ENCODE measurements at regions not wholly inside any gene's neighbourhood (a gene's known extent, or its start where the extent isn't known, plus 50 kb on each side); places are given as distances from the start of the nearest gene placed in this dataset.

DNA sequence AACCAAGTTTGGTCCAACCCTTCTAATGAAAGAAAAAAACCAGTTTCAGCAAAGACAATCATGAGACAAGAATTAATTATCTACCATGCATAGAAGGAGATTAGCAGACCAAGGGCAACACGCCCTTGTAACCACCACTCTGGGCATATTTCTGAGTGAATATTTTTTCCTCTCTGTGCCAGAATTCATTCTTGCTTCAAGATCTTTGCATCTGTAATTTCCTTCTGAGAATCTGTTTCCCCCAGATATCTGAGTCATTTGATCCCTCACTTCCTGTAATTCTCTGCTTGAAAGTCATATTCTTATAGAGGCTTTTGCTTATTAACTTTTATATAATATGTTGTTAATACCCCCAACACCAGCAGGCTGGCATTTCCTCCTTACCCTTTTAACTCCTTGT is 243.7 kb downstream of the SLC16A7 start:
- no peaks in the 10 kb centered on the region for H3K4me1 Mint-ChIP-seq
- no peak for ATAC-seq

DNA sequence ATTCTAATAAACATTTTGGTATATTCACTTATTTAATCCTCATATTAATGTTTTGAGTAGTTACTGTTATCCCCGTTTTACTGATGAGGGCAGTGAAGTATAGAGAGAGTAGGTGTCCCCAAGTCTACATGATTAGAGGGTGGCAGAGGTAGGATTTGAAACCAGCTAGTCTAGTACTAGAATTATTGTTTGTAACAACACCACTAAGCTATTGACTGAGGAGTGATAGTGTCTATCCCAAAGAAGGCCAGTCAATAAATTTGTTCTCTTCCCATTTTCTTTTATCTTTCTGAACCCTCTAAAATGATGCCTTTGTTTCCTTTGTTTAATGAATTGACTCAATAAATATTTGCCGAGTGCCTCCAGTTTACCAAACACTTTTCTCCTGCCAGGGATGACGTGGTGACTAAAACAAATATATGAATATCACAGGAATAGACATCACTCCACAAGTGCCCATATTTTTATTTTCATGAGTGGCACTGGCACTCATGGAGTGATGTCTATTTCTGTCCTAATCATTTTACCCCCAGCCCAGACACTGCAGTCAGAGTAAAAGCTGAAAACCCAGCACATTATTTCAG is 247.5 kb downstream of the SLC16A7 start:
- H3K36me3 Mint-ChIP-seq (ENCODE audit: low read depth): peaks cover 2% of the 10 kb centered on the region

More for the DNA sequence above, 243.7 kb downstream of the SLC16A7 start:
- no peaks in the 10 kb centered on the region for H3K36me3 Mint-ChIP-seq (ENCODE audit: low read depth)
- H3K4me3 Mint-ChIP-seq: no peak overlapping the region
- peaks cover 36% of the 10 kb centered on the region for H3K27me3 Mint-ChIP-seq
- DNase-seq: no peak
- H3K27ac Mint-ChIP-seq: no peak overlapping the region
- H3K9me3 ChIP-seq (ENCODE audit: control insufficient read depth, low read length, poor library complexity, severe bottlenecking): no peaks in the 10 kb centered on the region

DNA sequence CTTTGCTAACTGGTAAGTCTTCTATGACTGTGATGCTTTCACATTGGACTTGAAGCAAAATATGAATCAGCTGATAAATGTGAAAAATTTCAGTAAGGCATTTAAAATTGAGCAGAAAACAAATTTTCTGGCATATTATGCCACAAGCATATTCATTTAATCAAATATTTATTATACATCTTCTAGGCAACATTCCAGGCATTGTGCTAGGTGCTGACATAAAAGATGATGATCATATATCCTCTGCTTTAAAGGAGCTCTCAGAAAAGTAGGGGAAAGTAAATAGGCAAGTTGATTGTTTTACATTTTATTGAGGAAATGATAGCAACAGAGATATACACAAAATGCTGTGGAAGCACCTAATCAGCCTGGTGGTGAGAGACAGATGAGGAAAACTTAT is 248.9 kb downstream of the SLC16A7 start:
- Mint-ChIP-seq H3K27me3 (peaks cover 42% of the 10 kb centered on the region), H3K4me1 (no peaks in the 10 kb centered on the region), H3K4me3 (no peak overlapping the region), H3K36me3 (ENCODE audit: low read depth) (peaks cover 2% of the 10 kb centered on the region), H3K27ac (no peak overlapping the region)
- H3K9me3 ChIP-seq (ENCODE audit: control insufficient read depth, low read length, poor library complexity, severe bottlenecking): no peaks in the 10 kb centered on the region
- DNase-seq (no peak), ATAC-seq (no peak)

More for the DNA sequence above, 247.5 kb downstream of the SLC16A7 start:
- no peak overlapping the region for H3K4me3 Mint-ChIP-seq
- H3K4me1 Mint-ChIP-seq: no peaks in the 10 kb centered on the region
- H3K27me3 Mint-ChIP-seq: peaks cover 50% of the 10 kb centered on the region
- ATAC-seq (no peak), DNase-seq (no peak)
- no peaks in the 10 kb centered on the region for H3K9me3 ChIP-seq (ENCODE audit: control insufficient read depth, low read length, poor library complexity, severe bottlenecking)
- no peak overlapping the region for H3K27ac Mint-ChIP-seq

DNA sequence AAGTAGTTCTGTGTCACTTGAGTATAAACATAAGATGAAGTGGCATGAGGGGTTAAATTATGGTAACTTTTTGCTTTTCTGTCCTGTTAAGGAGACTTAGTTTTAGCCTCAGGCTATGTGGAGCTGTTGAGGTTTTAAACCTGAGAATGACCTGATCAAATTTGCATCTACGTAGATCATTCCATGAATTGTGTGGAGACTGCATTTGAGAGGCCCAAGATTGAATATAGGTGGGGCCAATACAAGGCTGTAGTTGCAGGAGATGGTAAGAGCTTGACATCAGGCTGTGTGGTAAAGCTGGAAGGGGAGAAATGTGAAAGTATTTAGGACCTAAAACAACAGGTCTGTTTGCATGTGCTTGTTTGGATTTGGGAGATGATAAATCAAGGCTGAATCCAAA is 249.5 kb downstream of the SLC16A7 start:
- no peak overlapping the region for H3K27ac Mint-ChIP-seq
- ATAC-seq: no peak
- peaks cover 38% of the 10 kb centered on the region for H3K27me3 Mint-ChIP-seq
- H3K4me1 Mint-ChIP-seq: no peaks in the 10 kb centered on the region
- H3K4me3 Mint-ChIP-seq: no peak overlapping the region
- no peaks in the 10 kb centered on the region for H3K9me3 ChIP-seq (ENCODE audit: control insufficient read depth, low read length, poor library complexity, severe bottlenecking)
- peaks cover 2% of the 10 kb centered on the region for H3K36me3 Mint-ChIP-seq (ENCODE audit: low read depth)
- DNase-seq: no peak

DNA sequence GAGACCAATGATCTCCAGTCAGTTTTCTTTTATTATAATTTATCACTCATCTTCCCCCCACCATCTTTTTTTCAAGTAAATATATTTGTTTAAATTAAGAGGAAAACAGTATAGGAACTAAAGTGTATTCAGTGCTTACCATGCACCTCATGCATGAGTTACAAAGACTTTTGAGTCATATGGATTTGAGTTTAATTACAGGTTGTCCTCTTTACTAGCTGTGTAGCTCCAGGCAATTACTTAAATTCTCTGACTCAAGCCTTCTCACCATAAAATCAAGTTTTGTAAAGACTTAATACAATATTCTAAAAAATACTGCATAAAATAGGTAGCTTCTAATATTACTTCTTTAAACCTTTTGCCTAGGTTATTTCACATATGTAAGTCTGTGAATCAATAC is 251.3 kb downstream of the SLC16A7 start:
- Mint-ChIP-seq H3K27me3 (peaks cover 27% of the 10 kb centered on the region), H3K36me3 (ENCODE audit: low read depth) (peaks cover 2% of the 10 kb centered on the region), H3K4me3 (no peak overlapping the region), H3K4me1 (no peaks in the 10 kb centered on the region), H3K27ac (no peak overlapping the region)
- DNase-seq (no peak), ATAC-seq (no peak)
- H3K9me3 ChIP-seq (ENCODE audit: control insufficient read depth, low read length, poor library complexity, severe bottlenecking): no peaks in the 10 kb centered on the region

DNA sequence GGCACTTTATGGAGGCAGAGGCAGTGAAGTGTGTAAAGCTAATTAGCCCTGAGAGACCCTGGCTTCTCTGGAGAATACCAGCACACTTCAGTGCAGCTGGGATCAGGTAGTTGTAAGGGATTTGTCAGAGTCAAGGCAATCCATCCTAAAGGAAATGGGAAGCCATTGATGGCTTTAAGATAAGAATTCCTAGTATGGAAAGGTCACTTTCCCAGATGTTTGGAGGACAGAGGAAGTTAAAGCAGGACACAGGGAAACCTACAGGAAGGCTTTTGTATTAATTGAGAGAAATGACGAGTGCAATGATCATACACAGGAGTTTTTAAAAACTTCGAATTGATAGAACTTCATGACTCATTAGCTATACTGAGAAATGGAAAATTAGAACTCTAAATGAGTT is 254.4 kb downstream of the SLC16A7 start:
- Mint-ChIP-seq H3K4me3 (no peak overlapping the region), H3K36me3 (ENCODE audit: low read depth) (no peaks in the 10 kb centered on the region), H3K27ac (no peak overlapping the region), H3K27me3 (peaks cover 8% of the 10 kb centered on the region), H3K4me1 (no peaks in the 10 kb centered on the region)
- DNase-seq: no peak
- ATAC-seq: no peak
- no peaks in the 10 kb centered on the region for H3K9me3 ChIP-seq (ENCODE audit: control insufficient read depth, low read length, poor library complexity, severe bottlenecking)

DNA sequence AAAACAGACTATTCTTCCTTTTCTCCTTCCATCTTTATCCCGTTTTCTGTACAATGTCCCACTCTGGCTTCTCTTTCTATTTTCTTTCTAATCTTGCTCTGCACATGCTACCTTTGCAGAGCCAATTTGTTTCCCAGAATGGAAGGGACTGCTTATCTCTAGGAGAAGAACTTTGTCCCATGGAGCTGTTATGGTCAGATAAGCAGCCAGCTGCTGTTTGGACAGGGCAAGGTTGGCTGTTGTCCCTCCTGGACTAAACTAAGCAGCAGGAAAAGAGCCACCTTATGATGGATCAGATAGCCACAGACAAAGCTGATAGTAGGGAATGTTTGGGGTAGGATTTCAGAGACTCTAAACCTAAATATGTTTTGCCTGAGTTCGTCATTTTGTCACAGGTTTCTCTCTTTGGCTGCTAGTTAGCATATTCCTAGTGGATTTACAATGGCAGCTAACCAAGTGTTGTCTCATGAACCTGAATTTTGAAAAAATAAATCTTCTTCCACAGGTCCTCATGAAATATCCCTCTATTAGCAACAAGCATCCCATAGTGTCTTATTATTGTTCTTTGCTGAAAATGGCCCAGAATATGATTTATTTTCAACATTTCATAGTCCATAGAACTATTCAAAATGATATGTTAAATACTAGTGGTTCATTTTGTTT is 262.8 kb downstream of the SLC16A7 start:
- Mint-ChIP-seq H3K27me3 (peaks cover 4% of the 10 kb centered on the region), H3K27ac (no peak overlapping the region), H3K36me3 (ENCODE audit: low read depth) (no peaks in the 10 kb centered on the region), H3K4me3 (no peak overlapping the region), H3K4me1 (no peaks in the 10 kb centered on the region)
- DNase-seq (no peak), ATAC-seq (no peak)
- no peaks in the 10 kb centered on the region for H3K9me3 ChIP-seq (ENCODE audit: control insufficient read depth, low read length, poor library complexity, severe bottlenecking)

DNA sequence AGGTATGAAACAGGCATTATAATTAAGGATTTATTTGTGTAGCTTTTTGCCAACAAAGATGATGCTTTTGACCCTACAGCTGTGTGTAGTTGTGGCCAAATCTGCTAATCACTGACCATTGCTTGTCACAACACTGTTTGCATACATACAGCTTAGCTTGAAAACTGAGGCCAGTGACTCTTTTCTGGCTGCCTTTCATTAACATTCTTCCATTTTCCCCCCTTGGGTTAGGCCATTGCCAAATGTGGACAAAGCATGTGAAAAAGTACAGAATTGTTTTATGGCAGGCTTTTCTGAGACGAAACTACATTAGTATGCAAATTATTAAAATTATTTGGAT is 263.3 kb downstream of the SLC16A7 start:
- DNase-seq (no peak), ATAC-seq (no peak)
- H3K27ac Mint-ChIP-seq: no peak overlapping the region
- H3K36me3 Mint-ChIP-seq (ENCODE audit: low read depth): no peaks in the 10 kb centered on the region
- no peaks in the 10 kb centered on the region for H3K4me1 Mint-ChIP-seq
- H3K4me3 Mint-ChIP-seq: no peak overlapping the region
- peaks cover 4% of the 10 kb centered on the region for H3K27me3 Mint-ChIP-seq
- no peaks in the 10 kb centered on the region for H3K9me3 ChIP-seq (ENCODE audit: control insufficient read depth, low read length, poor library complexity, severe bottlenecking)

DNA sequence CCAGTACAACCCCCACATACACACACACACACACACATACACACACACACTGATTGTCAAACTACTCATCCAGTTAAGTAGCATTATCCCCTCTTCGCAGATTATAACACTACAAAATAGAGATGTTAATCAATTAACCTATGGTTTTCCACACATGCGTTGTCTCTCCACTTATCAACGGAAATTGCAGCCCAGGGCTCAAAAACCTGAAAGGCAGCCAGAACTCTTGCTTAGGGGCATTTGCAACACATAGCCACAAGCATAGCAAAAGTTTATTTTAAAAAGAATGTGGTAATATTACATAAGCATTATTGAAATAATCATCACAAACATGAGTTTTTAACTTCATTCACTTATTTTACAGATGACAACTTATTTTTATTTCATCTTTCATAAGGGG is 265.8 kb downstream of the SLC16A7 start:
- DNase-seq: no peak
- Mint-ChIP-seq H3K27me3 (peaks cover 6% of the 10 kb centered on the region), H3K4me3 (no peak overlapping the region), H3K36me3 (ENCODE audit: low read depth) (no peaks in the 10 kb centered on the region), H3K27ac (no peak overlapping the region), H3K4me1 (no peaks in the 10 kb centered on the region)
- H3K9me3 ChIP-seq (ENCODE audit: control insufficient read depth, low read length, poor library complexity, severe bottlenecking): no peaks in the 10 kb centered on the region
- ATAC-seq: no peak

DNA sequence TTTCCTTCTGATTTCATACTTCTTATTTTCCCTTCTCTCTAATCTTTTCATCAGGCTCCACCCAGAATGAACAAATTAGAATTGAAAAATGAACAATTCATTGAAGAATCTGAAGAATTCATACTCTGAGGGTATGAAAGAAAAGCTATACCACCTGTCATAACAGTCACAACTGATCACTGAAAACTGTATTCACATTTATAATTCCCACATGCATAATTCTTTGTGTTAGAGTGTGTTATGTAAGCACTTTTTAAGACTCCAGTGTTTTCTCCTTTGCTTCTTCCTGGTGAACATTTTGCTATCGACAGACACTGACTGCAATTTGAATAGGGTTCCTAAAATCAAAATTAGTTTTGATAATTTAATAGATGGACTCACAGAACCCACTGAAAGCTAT is 271.2 kb downstream of the SLC16A7 start:
- H3K27me3 Mint-ChIP-seq: peaks cover 6% of the 10 kb centered on the region
- DNase-seq (no peak), ATAC-seq (no peak)
- H3K36me3 Mint-ChIP-seq (ENCODE audit: low read depth): no peaks in the 10 kb centered on the region
- no peaks in the 10 kb centered on the region for H3K4me1 Mint-ChIP-seq
- no peaks in the 10 kb centered on the region for H3K9me3 ChIP-seq (ENCODE audit: control insufficient read depth, low read length, poor library complexity, severe bottlenecking)
- no peak overlapping the region for H3K4me3 Mint-ChIP-seq
- H3K27ac Mint-ChIP-seq: no peak overlapping the region

DNA sequence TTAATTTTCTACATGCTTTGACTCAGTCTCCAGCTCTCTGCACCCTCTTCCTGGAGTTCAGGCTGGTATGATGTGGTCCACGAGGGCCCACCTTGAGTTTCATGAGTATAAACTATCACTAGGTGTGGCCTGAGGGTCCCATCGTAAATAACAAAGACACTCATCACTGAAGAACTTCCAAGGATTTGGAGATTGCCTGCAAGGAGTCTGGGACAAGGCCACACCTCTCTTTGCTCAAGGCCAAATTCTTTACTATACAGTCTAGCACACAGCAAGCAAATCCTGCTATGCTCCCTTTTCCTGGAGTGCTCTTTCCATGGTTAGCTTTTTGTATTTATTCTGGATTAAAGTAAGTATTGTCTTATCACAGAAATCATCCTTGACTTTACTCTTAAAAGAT is 271.9 kb downstream of the SLC16A7 start:
- no peaks in the 10 kb centered on the region for H3K36me3 Mint-ChIP-seq (ENCODE audit: low read depth)
- H3K4me3 Mint-ChIP-seq: no peak overlapping the region

DNA sequence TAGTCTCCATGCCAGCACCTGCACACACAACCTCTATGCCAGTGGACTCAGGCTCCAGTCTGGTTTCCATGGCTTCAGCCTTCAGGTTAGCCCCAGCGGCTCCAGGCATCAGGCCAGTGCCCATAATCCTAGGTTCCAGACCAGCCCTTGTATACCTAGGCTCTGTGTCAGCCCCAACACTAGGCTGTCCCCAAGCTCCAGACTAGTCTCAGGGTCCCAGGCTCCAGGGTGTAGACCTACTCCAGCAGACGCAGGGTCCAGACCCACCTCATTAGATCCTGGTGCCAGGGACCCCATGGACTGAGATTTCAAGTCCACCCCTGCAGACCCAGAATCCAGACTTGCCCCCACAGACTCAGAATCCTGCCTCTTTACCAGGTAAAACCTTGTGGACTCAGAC is 275.9 kb downstream of the SLC16A7 start:
- DNase-seq (no peak), ATAC-seq (no peak)
- H3K9me3 ChIP-seq (ENCODE audit: control insufficient read depth, low read length, poor library complexity, severe bottlenecking): no peaks in the 10 kb centered on the region
- Mint-ChIP-seq H3K27ac (no peak overlapping the region), H3K27me3 (no peaks in the 10 kb centered on the region), H3K4me1 (no peaks in the 10 kb centered on the region), H3K4me3 (no peak overlapping the region), H3K36me3 (ENCODE audit: low read depth) (no peaks in the 10 kb centered on the region)

More for the DNA sequence above, 271.9 kb downstream of the SLC16A7 start:
- H3K9me3 ChIP-seq (ENCODE audit: control insufficient read depth, low read length, poor library complexity, severe bottlenecking): no peaks in the 10 kb centered on the region
- no peak for DNase-seq
- no peaks in the 10 kb centered on the region for H3K4me1 Mint-ChIP-seq
- peaks cover 6% of the 10 kb centered on the region for H3K27me3 Mint-ChIP-seq
- H3K27ac Mint-ChIP-seq: no peak overlapping the region
- no peak for ATAC-seq

DNA sequence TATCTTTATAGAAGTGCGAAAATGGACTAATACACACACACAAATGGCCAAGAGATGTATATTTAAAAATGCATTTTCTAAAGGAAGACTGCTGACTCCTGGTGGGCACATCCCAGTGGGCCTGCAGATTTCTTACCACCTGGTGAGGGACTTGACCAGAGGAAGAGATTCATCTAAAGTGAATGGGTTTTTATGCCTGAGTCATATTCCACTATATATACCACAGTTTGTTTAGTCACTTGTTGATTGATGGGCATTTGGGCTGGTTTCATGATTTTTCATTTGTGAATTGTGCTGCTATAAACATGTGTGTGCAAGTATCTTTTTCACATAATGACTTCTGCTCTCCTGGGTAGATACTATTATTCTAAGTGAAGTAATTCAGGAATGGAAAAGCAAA is 277.3 kb downstream of the SLC16A7 start:
- no peak overlapping the region for H3K4me3 Mint-ChIP-seq
- no peak overlapping the region for H3K27ac Mint-ChIP-seq
- H3K4me1 Mint-ChIP-seq: no peaks in the 10 kb centered on the region
- DNase-seq: no peak
- no peak for ATAC-seq
- H3K27me3 Mint-ChIP-seq: no peaks in the 10 kb centered on the region
- no peaks in the 10 kb centered on the region for H3K36me3 Mint-ChIP-seq (ENCODE audit: low read depth)
- no peaks in the 10 kb centered on the region for H3K9me3 ChIP-seq (ENCODE audit: control insufficient read depth, low read length, poor library complexity, severe bottlenecking)

DNA sequence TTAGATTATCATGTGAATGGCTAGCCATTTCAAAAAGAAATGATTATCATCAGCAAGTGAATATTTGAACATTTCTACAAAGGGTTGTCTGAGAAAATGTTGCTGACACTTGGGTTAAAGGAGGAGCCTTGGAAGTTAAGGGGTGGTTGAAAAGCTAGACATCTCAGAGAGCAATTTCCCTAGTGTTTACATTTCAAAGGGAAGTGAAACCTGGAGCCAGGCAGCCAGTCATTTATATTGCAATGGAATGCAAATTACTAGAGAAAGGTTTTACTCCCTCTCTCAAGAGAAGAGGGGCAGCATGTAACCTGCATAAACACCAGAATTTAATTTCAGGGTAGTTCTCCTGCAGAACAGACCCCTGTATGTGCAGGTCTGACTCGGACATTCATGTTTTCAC is 279.0 kb downstream of the SLC16A7 start:
- Mint-ChIP-seq H3K27ac (no peak overlapping the region), H3K36me3 (ENCODE audit: low read depth) (no peaks in the 10 kb centered on the region), H3K4me3 (no peak overlapping the region), H3K4me1 (no peaks in the 10 kb centered on the region), H3K27me3 (no peaks in the 10 kb centered on the region)
- ATAC-seq: no peak
- H3K9me3 ChIP-seq (ENCODE audit: control insufficient read depth, low read length, poor library complexity, severe bottlenecking): no peaks in the 10 kb centered on the region
- no peak for DNase-seq
